ENCODE measurements at regions not wholly inside any gene's neighbourhood (a gene's known extent, or its start where the extent isn't known, plus 50 kb on each side); places are given as distances from the start of the nearest gene placed in this dataset.

DNA sequence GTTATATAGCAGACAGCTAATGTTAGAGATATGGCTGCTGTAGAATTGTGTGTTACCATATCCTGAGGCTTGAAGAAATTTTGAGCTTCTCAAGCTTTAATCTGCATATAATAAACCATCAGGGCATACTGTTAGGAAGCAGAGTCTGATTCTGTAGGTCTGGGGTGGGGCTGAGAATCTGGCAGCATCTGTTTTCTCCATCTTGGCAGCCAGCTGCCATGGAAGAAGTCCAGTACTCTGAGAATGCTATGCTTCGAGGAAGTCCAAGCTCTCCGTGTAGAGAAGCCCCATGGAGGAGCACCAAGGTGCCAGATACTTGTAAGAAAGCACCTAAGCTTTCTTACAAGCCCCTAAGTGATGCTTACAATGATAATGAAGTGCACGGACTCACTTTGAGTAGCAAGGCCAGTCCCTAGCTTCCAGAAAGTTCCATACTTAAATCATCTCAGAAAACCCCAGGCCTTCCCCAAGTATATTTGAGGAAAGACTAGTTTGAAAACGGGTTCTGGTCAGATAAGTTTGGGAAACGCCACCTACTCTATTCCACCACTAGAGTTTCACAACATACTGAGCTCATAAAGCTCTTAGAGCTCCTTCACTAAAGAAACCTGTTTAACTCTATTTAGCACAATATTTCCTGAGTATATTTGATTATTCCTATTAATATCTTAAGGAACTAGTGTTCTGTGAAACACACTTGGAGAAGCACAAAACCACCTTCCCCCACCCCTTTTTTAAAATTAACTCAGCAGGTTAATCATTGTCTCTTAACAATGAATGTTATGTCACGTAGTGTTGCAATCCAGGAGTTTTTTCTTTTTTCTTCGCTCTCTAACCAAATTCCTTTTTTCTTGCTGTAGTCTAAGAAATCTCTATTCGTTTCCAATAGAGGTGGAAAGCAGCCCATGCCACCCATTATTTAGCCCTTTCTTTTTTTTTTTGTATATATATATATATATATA is 59.9 kb upstream of the RASGRP1 start:
- peak; percentile 9 to 63 for DNase-seq
- no peak for FAIRE-seq
- no peak overlapping the region for H3K4me3 ChIP-seq (ENCODE audit: low read depth in 1 of 3, low read length in 3 of 3)
- no peaks in the 10 kb centered on the region for H3K27me3 ChIP-seq (ENCODE audit: control insufficient read depth in 3 of 3, insufficient read depth in 3 of 3, low read length in 3 of 3)
- H3K27ac ChIP-seq (ENCODE audit: low read depth in 1 of 3, low read length in 2 of 3): no peak overlapping the region
- 38 to 55% (median 41%) methylated on average over 8 of the region's 8 CpGs for WGBS, 3 donors
- H3K4me1 ChIP-seq (ENCODE audit: control insufficient read depth in 3 of 3, insufficient read depth in 2 of 3, low read depth in 1 of 3, low read length in 2 of 3): peaks cover 0 to 26% (median 0%) of the 10 kb centered on the region in 3 donors
- no peaks in the 10 kb centered on the region for H3K9me3 ChIP-seq (ENCODE audit: control insufficient read depth in 2 of 2, insufficient read depth in 1 of 2, low read depth in 1 of 2, low read length in 1 of 2)
- no peaks in the 10 kb centered on the region for H3K36me3 ChIP-seq (ENCODE audit: control insufficient read depth in 3 of 3, insufficient read depth in 2 of 3, low read depth in 1 of 3, low read length in 3 of 3)

DNA sequence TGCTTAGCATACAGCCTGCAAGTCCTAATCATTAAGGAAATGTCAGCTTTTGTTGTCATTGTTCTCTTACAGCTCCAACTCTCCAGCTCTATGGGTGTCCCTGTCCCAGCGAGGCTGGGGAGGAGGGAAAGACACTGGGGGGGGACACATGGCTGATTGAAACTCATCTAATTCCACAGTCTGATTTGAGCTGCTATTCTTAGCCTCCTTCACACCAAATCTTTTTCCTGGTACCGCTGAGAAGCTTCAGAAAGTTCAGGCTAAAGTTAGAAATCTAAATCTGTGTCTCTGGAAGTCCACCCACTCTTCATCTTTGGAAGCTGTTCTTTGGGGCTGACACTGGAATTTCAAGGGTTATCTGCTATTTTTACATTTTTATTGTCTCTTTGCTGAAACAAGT is 61.3 kb upstream of the RASGRP1 start:
- Histone ChIP-seq H3K27me3 (ENCODE audit: control insufficient read depth in 3 of 3, insufficient read depth in 3 of 3, low read length in 3 of 3) (no peaks in the 10 kb centered on the region), H3K9me3 (ENCODE audit: control insufficient read depth in 2 of 2, insufficient read depth in 1 of 2, low read depth in 1 of 2, low read length in 1 of 2) (no peaks in the 10 kb centered on the region), H3K36me3 (ENCODE audit: control insufficient read depth in 3 of 3, insufficient read depth in 2 of 3, low read depth in 1 of 3, low read length in 3 of 3) (no peaks in the 10 kb centered on the region), H3K4me3 (ENCODE audit: low read depth in 1 of 3, low read length in 3 of 3) (no peak overlapping the region), H3K4me1 (ENCODE audit: control insufficient read depth in 3 of 3, insufficient read depth in 2 of 3, low read depth in 1 of 3, low read length in 2 of 3) (peaks cover 0 to 24% (median 0%) of the 10 kb centered on the region in 3 donors), H3K27ac (ENCODE audit: low read depth in 1 of 3, low read length in 2 of 3) (no peak overlapping the region)
- FAIRE-seq (no peak), DNase-seq (no peak)
- 75 to 89% (median 85%) methylated on average over 2 of the region's 2 CpGs for WGBS, 3 donors

DNA sequence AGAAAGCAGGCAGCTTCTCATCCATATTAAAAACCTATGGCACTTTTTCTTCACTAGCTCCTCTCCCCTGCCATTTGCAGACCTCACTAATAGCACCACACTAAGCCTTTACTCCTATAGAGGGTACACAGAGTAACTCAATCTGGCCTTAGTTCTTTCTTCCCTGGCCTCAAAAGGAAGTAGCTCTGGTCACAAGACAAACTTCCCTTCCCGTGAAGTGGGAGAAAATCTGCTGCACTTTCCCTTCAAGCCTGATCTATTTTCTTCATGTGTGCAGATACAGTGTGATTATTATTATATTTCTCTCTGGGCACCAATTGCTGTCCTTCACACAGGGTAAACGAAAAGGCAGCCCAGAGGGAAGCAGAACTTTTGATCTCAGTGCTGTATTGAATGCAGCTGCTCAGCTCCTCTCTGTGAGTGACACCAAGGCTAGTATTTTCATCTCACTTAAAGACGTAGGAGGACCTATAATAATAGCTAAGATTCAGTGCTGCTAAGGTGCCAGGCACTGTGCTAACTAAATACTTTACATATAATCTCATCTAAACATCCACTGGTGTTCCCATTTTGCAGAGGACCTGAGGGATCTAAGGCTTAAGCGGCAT is 61.9 kb upstream of the RASGRP1 start:
- no peaks in the 10 kb centered on the region for H3K36me3 ChIP-seq (ENCODE audit: control insufficient read depth in 3 of 3, insufficient read depth in 2 of 3, low read depth in 1 of 3, low read length in 3 of 3)
- peaks cover 0 to 20% (median 0%) of the 10 kb centered on the region in 3 donors for H3K4me1 ChIP-seq (ENCODE audit: control insufficient read depth in 3 of 3, insufficient read depth in 2 of 3, low read depth in 1 of 3, low read length in 2 of 3)
- H3K4me3 ChIP-seq (ENCODE audit: low read depth in 1 of 3, low read length in 3 of 3): no peak overlapping the region
- H3K27ac ChIP-seq (ENCODE audit: low read depth in 1 of 3, low read length in 2 of 3): no peak overlapping the region
- DNase-seq (no peak), FAIRE-seq (no peak)
- 50 to 55% (median 54%) methylated on average over 4 of the region's 4 CpGs for WGBS, 3 donors
- no peaks in the 10 kb centered on the region for H3K9me3 ChIP-seq (ENCODE audit: control insufficient read depth in 2 of 2, insufficient read depth in 1 of 2, low read depth in 1 of 2, low read length in 1 of 2)
- H3K27me3 ChIP-seq (ENCODE audit: control insufficient read depth in 3 of 3, insufficient read depth in 3 of 3, low read length in 3 of 3): no peaks in the 10 kb centered on the region

DNA sequence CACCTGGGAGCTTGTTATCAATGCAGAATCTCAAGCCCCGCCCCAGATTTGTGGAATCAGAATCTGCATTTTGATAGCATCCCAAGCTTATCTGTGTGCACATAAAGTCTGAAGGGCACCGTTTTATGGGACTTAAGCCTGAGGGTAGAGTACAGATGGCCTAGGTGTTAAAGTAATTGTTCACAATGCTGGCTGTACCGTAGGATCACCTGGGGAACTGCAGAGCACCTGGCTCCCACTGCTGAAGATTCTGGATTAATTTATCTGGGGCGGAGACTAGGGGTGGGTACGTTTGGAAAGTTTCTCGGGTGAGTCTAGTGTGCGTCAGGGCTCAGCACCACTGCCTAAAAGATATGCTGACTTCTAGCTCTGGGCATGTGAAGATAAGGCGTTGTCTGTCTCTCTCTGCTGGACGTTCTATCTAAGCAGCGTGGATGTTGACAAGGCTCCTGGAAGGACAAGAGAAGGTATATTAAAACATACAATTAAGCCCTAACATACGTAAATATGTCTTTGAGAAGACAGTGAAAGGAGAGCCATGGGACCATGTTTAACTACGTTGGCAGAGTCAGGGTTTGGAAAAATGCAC is 63.2 kb upstream of the RASGRP1 start:
- peak overlapping the region in 1 of 3 donors; percentile 6 for H3K27ac ChIP-seq (ENCODE audit: low read depth in 1 of 3, low read length in 2 of 3)
- peak; percentile 69 to 79 for DNase-seq
- 12 to 59% (median 42%) methylated on average over 12 of the region's 12 CpGs for WGBS, 3 donors

DNA sequence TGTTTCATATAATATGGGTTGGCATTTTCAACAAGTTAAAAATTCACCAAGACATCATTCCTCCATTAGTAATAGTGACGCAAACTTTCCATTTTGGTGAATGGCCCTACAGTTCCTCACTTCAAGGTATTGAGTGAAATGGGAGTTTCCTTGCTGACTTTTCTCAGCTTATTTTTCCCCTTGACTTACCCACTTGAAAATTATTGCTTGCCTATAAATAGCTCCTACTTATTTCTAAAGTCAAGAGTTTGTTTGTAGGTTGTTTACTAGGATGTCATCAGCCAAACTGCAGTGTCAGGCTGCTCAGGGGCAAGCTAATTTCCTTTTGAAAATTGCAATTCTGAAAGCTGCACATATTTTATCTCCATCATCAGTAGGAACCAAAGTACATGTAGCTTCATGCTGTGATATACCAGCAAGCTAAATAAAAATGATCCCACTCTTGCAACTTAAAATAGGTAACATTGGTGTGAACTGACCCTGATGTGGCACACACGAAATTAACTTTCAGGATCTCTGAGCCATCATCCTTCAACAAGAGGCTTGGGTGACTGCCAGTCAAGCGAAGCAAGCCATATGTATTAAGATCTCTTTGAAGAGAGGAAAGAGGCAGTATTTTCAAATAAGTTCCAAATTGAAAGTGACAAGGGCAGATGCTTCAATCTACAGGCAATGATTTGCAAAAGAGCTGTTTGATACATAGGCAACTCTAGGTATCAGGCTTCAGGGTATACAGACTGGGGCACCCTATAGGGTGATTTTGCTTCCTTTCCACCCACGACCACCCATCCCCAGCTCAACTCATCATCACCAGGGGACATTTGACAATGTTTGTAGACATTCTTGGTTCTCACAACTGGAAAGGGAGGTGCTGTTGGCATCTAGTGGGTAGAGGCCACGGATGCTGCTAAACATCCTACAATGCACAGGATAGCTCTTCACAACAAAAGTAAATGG is 66.8 kb upstream of the RASGRP1 start:
- 76 to 88% (median 87%) methylated on average over 5 of the region's 5 CpGs for WGBS, 3 donors
- no peak for FAIRE-seq
- Histone ChIP-seq H3K36me3 (ENCODE audit: control insufficient read depth in 3 of 3, insufficient read depth in 2 of 3, low read depth in 1 of 3, low read length in 3 of 3) (no peaks in the 10 kb centered on the region), H3K9me3 (ENCODE audit: control insufficient read depth in 2 of 2, insufficient read depth in 1 of 2, low read depth in 1 of 2, low read length in 1 of 2) (no peaks in the 10 kb centered on the region), H3K27me3 (ENCODE audit: control insufficient read depth in 3 of 3, insufficient read depth in 3 of 3, low read length in 3 of 3) (no peaks in the 10 kb centered on the region), H3K27ac (ENCODE audit: low read depth in 1 of 3, low read length in 2 of 3) (no peak overlapping the region), H3K4me1 (ENCODE audit: control insufficient read depth in 3 of 3, insufficient read depth in 2 of 3, low read depth in 1 of 3, low read length in 2 of 3) (peaks cover 0 to 13% (median 0%) of the 10 kb centered on the region in 3 donors), H3K4me3 (ENCODE audit: low read depth in 1 of 3, low read length in 3 of 3) (no peak overlapping the region)
- no peak for DNase-seq

More for the DNA sequence above, 63.2 kb upstream of the RASGRP1 start:
- Histone ChIP-seq H3K4me1 (ENCODE audit: control insufficient read depth in 3 of 3, insufficient read depth in 2 of 3, low read depth in 1 of 3, low read length in 2 of 3) (peaks cover 0 to 20% (median 0%) of the 10 kb centered on the region in 3 donors), H3K9me3 (ENCODE audit: control insufficient read depth in 2 of 2, insufficient read depth in 1 of 2, low read depth in 1 of 2, low read length in 1 of 2) (no peaks in the 10 kb centered on the region), H3K36me3 (ENCODE audit: control insufficient read depth in 3 of 3, insufficient read depth in 2 of 3, low read depth in 1 of 3, low read length in 3 of 3) (no peaks in the 10 kb centered on the region), H3K4me3 (ENCODE audit: low read depth in 1 of 3, low read length in 3 of 3) (no peak overlapping the region), H3K27me3 (ENCODE audit: control insufficient read depth in 3 of 3, insufficient read depth in 3 of 3, low read length in 3 of 3) (no peaks in the 10 kb centered on the region)
- no peak for FAIRE-seq

DNA sequence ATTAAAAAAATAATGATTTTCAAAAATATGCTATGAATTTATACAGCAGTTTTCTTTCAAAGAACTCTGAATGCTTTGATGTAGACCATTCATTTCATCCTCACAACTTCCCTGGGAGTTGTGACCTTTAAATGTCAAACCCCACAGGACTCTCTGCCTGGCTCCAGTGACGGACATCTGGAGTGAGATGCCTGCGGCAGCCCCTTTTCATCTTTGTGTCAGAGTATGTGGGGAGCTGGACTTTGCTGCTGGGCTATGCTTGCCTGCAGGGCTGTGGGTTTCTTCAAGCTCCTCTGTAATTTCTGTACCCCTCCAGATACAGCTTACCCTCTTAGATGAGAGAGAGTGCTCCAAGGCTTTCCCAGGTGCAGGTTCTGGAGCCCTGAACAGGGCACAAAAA is 70.6 kb upstream of the RASGRP1 start:
- Histone ChIP-seq H3K4me1 (ENCODE audit: control insufficient read depth in 3 of 3, insufficient read depth in 2 of 3, low read depth in 1 of 3, low read length in 2 of 3) (no peaks in the 10 kb centered on the region), H3K27ac (ENCODE audit: low read depth in 1 of 3, low read length in 2 of 3) (no peak overlapping the region), H3K36me3 (ENCODE audit: control insufficient read depth in 3 of 3, insufficient read depth in 2 of 3, low read depth in 1 of 3, low read length in 3 of 3) (no peaks in the 10 kb centered on the region), H3K4me3 (ENCODE audit: low read depth in 1 of 3, low read length in 3 of 3) (no peak overlapping the region), H3K27me3 (ENCODE audit: control insufficient read depth in 3 of 3, insufficient read depth in 3 of 3, low read length in 3 of 3) (no peaks in the 10 kb centered on the region), H3K9me3 (ENCODE audit: control insufficient read depth in 2 of 2, insufficient read depth in 1 of 2, low read depth in 1 of 2, low read length in 1 of 2) (no peaks in the 10 kb centered on the region)
- FAIRE-seq (no peak), DNase-seq (no peak)
- WGBS, 3 donors: 36 to 53% (median 45%) methylated on average over 2 of the region's 2 CpGs

DNA sequence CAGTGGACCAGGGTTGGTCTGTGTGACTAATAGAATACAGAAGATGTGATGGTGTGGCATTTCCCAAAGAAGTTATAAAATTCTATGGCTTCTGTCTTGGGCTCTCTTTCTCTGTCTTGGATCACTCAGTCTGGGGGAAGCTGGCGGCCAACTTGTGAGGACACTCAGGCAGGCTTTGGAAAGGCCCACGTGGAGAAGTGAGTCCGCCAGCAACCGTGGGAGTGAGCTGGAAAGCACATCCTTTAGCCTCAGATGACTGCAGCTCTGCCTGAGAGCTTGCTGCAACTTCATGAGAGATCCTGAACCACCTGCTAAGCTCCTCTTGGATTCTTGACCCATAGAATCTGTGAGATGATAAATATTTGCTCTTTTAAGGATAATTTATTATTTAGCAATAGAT is 72.0 kb upstream of the RASGRP1 start:
- H3K27me3 ChIP-seq (ENCODE audit: control insufficient read depth in 3 of 3, insufficient read depth in 3 of 3, low read length in 3 of 3): no peaks in the 10 kb centered on the region
- H3K9me3 ChIP-seq (ENCODE audit: control insufficient read depth in 2 of 2, insufficient read depth in 1 of 2, low read depth in 1 of 2, low read length in 1 of 2): no peaks in the 10 kb centered on the region
- 77 to 88% (median 81%) methylated on average over 4 of the region's 4 CpGs for WGBS, 3 donors
- no peaks in the 10 kb centered on the region for H3K36me3 ChIP-seq (ENCODE audit: control insufficient read depth in 3 of 3, insufficient read depth in 2 of 3, low read depth in 1 of 3, low read length in 3 of 3)
- FAIRE-seq (no peak), DNase-seq (no peak)
- no peak overlapping the region for H3K27ac ChIP-seq (ENCODE audit: low read depth in 1 of 3, low read length in 2 of 3)
- no peak overlapping the region for H3K4me3 ChIP-seq (ENCODE audit: low read depth in 1 of 3, low read length in 3 of 3)
- H3K4me1 ChIP-seq (ENCODE audit: control insufficient read depth in 3 of 3, insufficient read depth in 2 of 3, low read depth in 1 of 3, low read length in 2 of 3): no peaks in the 10 kb centered on the region

DNA sequence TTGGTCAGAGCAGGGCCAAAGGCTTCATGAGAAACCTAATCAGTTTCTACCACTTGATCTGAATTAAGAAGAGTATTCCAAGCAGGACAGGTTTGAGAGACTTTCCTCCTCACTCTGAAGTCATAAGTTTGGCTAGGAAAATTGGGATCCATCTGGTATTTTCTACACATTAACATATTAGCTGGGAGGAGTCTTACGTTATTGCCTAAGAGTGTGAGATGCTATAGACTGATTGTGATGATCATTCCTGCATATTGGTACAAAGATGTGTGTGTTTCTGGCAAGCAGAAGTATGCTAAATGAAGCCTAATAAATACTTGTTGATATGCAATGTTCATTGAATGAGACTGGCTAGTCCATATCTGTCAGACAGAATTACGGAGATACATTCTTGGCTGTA is 73.5 kb upstream of the RASGRP1 start:
- 48 to 91% (median 68%) methylated on average over 2 of the region's 2 CpGs for WGBS, 3 donors
- H3K36me3 ChIP-seq (ENCODE audit: control insufficient read depth in 3 of 3, insufficient read depth in 2 of 3, low read depth in 1 of 3, low read length in 3 of 3): no peaks in the 10 kb centered on the region
- H3K4me1 ChIP-seq (ENCODE audit: control insufficient read depth in 3 of 3, insufficient read depth in 2 of 3, low read depth in 1 of 3, low read length in 2 of 3): no peaks in the 10 kb centered on the region
- H3K4me3 ChIP-seq (ENCODE audit: low read depth in 1 of 3, low read length in 3 of 3): no peak overlapping the region
- no peaks in the 10 kb centered on the region for H3K27me3 ChIP-seq (ENCODE audit: control insufficient read depth in 3 of 3, insufficient read depth in 3 of 3, low read length in 3 of 3)
- no peak for FAIRE-seq
- DNase-seq: no peak
- no peak overlapping the region for H3K27ac ChIP-seq (ENCODE audit: low read depth in 1 of 3, low read length in 2 of 3)
- H3K9me3 ChIP-seq (ENCODE audit: control insufficient read depth in 2 of 2, insufficient read depth in 1 of 2, low read depth in 1 of 2, low read length in 1 of 2): no peaks in the 10 kb centered on the region

Measured in small intestine (tissue), 7 donors.